Prostate gland (tissue), 2 donors: ENCODE measurements at regions not wholly inside any gene's neighbourhood (a gene's known extent, or its start where the extent isn't known, plus 50 kb on each side); places are given as distances from the start of the nearest gene placed in this dataset.

Experiments
- POLR2A ChIP-seq: fragments of 450-650 bp; IDR thresholded peaks from one replicate; pipeline ENCODE4 v1.6.1; 2016; ENCODE audit warnings: antibody characterized with exemption, mild to moderate bottlenecking
- TF ChIP-seq, protein P1 (sequence below), 4 experiments: fragments of 200-600 bp in 2 of 4; fragments of 450-650 bp in 2 of 4; sonication (generic) in 2 of 4; IDR thresholded peaks; 1 replicate in 3 of 4; 2 replicates in 1 of 4; pipeline ENCODE4 v1.5.1; 2016 to 2019; ENCODE audit warnings: antibody characterized with exemption in 4 of 4, mild to moderate bottlenecking in 2 of 4, moderate library complexity in 2 of 4

DNA sequence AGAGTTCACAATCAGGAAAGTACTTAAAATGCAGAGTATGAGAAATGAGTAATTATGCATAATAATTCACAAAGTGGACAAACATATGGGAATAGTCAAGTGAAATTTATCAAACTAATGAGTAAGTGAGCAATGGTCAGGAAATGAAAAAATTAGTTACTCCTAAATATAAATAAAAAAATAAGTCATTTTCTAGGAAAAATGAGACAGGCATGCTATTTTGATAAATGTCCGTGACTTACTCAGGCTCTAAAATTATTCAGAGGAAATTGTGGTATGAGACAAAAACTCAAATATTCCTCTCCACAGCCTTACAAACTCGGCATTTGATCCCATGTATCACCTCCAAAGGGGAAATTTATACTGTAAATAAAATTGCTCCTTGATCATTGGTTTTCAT is 181.2 kb downstream of the COX18 start:
- TF ChIP-seq, protein P1, sequence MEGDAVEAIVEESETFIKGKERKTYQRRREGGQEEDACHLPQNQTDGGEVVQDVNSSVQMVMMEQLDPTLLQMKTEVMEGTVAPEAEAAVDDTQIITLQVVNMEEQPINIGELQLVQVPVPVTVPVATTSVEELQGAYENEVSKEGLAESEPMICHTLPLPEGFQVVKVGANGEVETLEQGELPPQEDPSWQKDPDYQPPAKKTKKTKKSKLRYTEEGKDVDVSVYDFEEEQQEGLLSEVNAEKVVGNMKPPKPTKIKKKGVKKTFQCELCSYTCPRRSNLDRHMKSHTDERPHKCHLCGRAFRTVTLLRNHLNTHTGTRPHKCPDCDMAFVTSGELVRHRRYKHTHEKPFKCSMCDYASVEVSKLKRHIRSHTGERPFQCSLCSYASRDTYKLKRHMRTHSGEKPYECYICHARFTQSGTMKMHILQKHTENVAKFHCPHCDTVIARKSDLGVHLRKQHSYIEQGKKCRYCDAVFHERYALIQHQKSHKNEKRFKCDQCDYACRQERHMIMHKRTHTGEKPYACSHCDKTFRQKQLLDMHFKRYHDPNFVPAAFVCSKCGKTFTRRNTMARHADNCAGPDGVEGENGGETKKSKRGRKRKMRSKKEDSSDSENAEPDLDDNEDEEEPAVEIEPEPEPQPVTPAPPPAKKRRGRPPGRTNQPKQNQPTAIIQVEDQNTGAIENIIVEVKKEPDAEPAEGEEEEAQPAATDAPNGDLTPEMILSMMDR (IDR thresholded peaks at IDR 0.05) = no peak
- no peak for TF ChIP-seq POLR2A
